ENCODE measurements at regions not wholly inside any gene's neighbourhood (a gene's known extent, or its start where the extent isn't known, plus 50 kb on each side); places are given as distances from the start of the nearest gene placed in this dataset.
"Not testable (repeated sequence)": the region's sequence is repeated elsewhere in the genome, so short reads cannot be mapped to it uniquely, and the experiment has no call there.

- no peak for DNase-seq (ENCODE audit: extremely low read depth, low read depth)
Measured at GRCh38 chr10:84844461-84844860, 516.1 kb downstream of the CCSER2 start.

DNA sequence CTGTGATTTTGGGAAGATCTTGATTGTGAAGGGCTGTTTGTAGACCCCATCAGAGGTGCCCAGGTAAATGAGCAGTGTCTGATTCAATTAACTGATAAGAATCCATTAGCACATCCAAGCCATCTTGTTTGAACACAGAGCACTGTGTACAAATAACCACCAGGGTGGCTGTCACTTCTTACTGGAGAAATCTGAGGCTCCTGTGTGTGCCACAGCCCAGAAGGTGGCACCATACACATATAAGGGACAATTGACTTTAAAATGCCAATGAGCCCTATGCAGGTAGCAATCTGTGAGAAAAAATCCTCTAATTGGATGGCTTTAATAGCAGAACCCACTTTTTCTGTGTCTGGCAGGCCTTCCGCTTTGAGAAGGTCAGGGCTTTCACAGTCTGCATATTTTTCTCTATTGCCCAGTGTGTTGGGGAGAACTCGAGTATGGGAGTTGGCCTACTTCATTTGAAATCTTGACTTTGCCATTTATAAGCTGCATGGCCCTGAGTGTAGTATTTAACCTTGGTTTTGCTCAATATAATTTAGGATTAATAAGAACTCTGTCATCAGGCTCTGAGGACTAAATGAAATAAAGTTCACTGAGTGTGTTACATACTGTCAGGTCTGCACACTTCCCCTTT, 517.4 kb downstream of the CCSER2 start:
- DNase-seq (ENCODE audit: extremely low read depth, low read depth), result no peak

DNA sequence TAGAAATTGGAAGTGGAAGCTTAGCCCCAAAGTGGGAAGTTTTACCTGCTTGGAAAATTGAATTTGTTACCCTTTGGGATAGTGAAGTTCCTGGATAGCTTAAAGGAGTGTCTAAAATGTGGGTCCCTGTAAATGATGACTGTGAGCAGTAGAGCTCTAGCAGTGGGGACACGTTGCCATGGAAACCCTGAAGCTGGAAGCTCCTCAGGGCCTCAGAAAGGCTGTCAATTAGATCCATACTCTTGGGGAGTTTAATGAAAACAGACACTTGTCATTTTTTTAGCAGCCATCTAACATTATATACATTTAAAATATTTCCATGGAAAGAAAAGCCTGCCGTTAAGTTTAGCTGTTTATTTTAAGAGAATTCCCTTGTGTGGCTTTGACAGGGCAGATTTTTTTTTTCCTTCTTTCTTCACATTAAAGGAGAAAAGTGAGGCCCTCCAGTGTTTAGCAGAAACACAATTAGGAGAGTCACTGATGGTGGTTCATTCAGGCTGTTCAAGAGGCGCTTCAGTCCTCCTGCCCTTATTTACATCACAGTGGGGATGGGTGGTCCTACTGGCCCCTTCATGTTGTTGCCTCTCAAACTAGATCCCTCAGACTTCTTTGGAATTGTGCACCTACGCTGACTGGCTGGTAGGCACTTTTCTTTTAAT, 518.4 kb downstream of the CCSER2 start:
- no peak for DNase-seq (ENCODE audit: extremely low read depth, low read depth)

DNA sequence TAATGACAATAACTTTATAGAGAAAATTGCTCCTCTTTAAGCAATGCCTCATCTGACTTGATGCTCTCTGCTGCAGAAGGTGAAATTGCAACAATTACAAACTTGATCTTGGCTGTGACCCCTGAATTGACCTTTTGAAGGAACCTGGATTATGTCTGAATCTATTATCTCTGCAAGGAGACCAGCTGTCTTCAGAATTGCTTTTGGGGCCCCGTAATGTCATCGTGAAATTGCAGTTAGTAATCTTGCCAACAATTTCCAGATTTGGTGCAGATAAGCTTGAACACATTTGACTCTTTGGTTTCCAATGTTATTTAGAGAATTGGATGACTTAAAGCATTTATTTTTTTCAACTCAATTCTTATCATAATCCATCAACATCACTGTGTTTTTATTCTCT, 520.6 kb downstream of the CCSER2 start:
- DNase-seq (ENCODE audit: extremely low read depth, low read depth), result no peak

- DNase-seq (ENCODE audit: extremely low read depth, low read depth), result no peak
Measured at GRCh38 chr10:84850826-84851225, 522.4 kb downstream of the CCSER2 start.

DNA sequence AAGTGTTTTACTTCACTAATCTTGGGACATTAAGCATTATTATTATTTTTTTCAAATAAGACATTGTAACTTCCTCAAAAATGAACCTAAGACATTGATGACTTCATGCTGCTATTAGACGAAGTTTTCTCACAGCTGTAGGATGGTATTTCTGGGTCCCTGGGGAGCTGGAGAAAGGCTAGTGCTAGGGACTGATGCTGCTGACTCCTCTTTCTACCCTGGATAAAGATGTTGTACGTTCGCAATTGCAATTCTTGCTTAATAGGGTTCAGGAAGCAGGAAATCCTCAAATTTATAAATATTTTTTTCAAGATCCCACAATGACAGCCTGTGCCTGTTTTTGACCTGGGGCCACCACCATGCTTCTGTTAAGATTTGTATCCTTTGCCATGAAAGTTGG, 526.0 kb downstream of the CCSER2 start:
- DNase-seq (ENCODE audit: extremely low read depth, low read depth), result no peak

- DNase-seq (ENCODE audit: extremely low read depth, low read depth), result no peak
Measured at GRCh38 chr10:84860855-84861254, 532.5 kb downstream of the CCSER2 start.

- no peak for DNase-seq (ENCODE audit: extremely low read depth, low read depth)
Measured at GRCh38 chr10:84862551-84862950, 534.2 kb downstream of the CCSER2 start.

DNA sequence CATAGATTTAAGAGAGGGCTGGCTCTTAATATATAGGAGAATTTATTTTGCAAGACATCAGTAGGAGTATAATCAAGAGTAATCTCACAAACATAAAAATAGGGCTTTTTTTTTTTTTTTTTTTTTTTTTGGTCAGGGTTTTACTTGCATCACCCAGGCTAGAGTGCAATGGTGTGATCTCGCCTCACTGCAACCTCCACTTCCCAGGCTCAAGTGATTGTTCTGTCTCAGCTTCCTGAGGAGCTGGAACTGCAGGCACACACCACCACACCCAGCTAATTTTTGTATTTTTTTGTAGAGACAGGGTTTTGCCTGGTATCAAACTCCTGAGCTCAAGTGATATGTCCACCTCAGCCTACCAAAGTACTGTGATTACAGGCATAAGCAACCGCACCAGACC, 535.3 kb downstream of the CCSER2 start:
- no peak for DNase-seq (ENCODE audit: extremely low read depth, low read depth)

- DNase-seq (ENCODE audit: extremely low read depth, low read depth), result no peak
Measured at GRCh38 chr10:84876116-84876999, 548.0 kb downstream of the CCSER2 start.

GRCh38 chr10:84879991-84880390, 551.6 kb downstream of the CCSER2 start:
- no peak for DNase-seq (ENCODE audit: extremely low read depth, low read depth)

DNA sequence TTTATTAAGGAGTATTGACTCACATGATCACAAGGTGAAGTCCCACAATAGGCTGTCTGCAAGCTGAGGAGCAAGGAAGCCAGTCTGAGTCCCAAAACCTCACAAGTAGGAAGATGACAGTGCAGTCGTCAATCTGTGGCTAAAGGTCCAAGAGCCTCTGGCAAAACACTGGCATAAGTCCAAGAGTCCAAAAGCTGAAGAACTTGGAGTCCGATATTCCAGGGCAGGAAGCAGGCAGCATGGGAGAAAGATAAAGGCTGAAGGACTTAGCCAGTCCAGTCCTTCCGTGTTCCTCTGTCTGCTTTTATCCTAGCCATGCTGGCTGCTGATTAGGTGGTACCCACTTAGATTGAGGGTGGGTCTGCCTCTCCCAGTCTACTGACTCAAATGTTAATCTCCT, 553.3 kb downstream of the CCSER2 start:
- not testable (repeated sequence) for DNase-seq (ENCODE audit: extremely low read depth, low read depth)

DNA sequence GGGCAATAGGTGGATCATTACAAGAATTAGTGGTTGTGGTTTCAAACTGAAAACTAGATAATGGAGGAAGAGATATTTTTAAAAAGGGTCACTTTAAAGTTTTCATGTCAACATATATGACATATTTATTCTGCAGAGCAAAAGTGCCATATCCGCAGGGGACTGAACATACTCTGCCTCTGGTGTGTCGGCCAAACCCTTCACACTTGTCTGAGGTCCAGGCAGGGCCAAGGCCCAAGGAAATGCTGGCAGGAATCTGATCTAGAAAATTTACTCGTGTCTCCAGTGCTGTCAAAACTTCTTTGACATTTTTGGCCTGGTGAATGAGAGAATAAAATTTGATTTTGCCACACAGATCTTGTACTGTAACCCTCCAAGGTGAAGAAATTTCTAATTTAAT, 562.3 kb downstream of the CCSER2 start:
- no peak for DNase-seq (ENCODE audit: extremely low read depth, low read depth)

- no peak for DNase-seq (ENCODE audit: extremely low read depth, low read depth)
Measured at GRCh38 chr10:84891631-84892030, 563.2 kb downstream of the CCSER2 start.

GRCh38 chr10:84895541-84895940, 567.2 kb downstream of the CCSER2 start:
- DNase-seq (ENCODE audit: extremely low read depth, low read depth), result no peak

- DNase-seq (ENCODE audit: extremely low read depth, low read depth), result no peak
Measured at GRCh38 chr10:84896909-84897308, 568.5 kb downstream of the CCSER2 start.

DNA sequence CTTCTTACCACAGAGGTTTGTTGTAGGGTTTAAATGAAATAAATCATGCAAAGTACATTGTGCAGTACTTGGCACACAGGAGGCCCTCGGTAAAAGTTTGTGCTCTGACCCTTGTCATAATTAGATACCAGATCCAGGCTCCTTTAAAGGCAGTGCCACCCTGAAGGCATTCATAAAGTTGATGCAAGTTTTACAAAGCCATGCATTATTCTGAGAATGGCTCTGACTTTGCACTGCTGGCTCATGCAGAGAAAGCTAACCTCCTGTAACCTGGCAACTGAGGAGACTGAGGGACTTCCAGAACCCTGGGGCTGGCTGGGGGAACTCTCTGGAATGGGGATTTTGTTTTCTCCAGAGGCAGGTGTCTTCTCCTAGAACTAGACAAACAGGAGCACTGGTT, 570.9 kb downstream of the CCSER2 start:
- no peak for DNase-seq (ENCODE audit: extremely low read depth, low read depth)

DNA sequence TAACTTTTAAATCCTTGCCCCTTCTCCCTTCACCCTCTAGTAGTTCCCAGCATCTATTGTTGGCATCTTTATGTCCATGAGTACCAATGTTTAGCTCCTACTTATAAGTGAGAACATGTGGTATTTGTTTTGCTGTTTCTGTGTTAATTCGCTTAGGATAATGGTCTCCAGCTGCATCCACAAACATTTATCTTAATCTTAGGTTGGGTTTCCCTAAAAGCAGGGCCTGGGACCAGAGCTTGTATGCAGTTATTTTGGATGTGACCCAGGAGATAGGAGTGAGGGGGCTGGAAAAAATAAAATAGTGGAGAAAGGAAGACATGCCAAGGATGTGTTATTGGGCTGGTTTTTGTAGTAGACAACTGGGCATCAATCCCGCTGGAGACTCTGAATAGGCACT, 571.8 kb downstream of the CCSER2 start:
- no peak for DNase-seq (ENCODE audit: extremely low read depth, low read depth)

DNA sequence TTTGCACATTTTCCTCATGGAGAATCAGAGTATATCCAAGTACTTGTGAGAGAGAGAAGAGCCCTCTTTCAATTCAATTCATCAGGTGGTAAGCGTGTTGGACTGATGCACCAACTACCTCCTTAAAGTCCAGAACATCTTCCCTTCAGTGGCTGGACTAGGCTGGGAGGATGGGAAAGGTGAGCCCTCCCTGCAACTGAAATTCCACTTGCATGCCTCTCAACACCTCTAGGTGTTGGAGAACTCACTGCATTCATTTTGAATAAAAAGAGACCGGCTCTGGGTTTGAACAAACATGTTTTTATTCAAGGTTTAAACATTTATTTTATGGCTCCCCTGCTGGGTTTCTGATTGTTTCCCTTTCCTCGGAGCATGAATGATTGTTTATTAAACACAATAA, 573.5 kb downstream of the CCSER2 start:
- no peak for DNase-seq (ENCODE audit: extremely low read depth, low read depth)

GRCh38 chr10:84902553-84902952, 574.2 kb downstream of the CCSER2 start:
- DNase-seq (ENCODE audit: extremely low read depth, low read depth), result no peak

- no peak for DNase-seq (ENCODE audit: extremely low read depth, low read depth)
Measured at GRCh38 chr10:84903320-84903719, 574.9 kb downstream of the CCSER2 start.

All from NCI-H460 (cell line).